ENCODE measurements at regions not wholly inside any gene's neighbourhood (a gene's known extent, or its start where the extent isn't known, plus 50 kb on each side); places are given as distances from the start of the nearest gene placed in this dataset.
A peak's percentile ranks its signal among the peaks of the same experiment; 100 is the strongest.
"Not testable (repeated sequence)": the region's sequence is repeated elsewhere in the genome, so short reads cannot be mapped to it uniquely, and the experiment has no call there.

- DNase-seq (ENCODE audit: extremely low spot score, unreplicated experiment) = peak; percentile 71
- H3K27me3 Mint-ChIP-seq (ENCODE audit: unreplicated experiment) = no peaks in the 10 kb centered on the region
- H3K36me3 Mint-ChIP-seq (ENCODE audit: unreplicated experiment) = no peaks in the 10 kb centered on the region
- no peak overlapping the region for H3K4me3 Mint-ChIP-seq (ENCODE audit: unreplicated experiment)
- no peak for TF ChIP-seq CTCF (IDR thresholded peaks at IDR 0.05)
- no peaks in the 10 kb centered on the region for H3K4me1 Mint-ChIP-seq (ENCODE audit: unreplicated experiment)
- H3K27ac Mint-ChIP-seq (ENCODE audit: unreplicated experiment) = no peak overlapping the region
- H3K9me3 Mint-ChIP-seq (ENCODE audit: unreplicated experiment) = no peaks in the 10 kb centered on the region
Observed at GRCh38 chr14:105588236-105588860, 62.0 kb downstream of the TMEM121 start.

DNA sequence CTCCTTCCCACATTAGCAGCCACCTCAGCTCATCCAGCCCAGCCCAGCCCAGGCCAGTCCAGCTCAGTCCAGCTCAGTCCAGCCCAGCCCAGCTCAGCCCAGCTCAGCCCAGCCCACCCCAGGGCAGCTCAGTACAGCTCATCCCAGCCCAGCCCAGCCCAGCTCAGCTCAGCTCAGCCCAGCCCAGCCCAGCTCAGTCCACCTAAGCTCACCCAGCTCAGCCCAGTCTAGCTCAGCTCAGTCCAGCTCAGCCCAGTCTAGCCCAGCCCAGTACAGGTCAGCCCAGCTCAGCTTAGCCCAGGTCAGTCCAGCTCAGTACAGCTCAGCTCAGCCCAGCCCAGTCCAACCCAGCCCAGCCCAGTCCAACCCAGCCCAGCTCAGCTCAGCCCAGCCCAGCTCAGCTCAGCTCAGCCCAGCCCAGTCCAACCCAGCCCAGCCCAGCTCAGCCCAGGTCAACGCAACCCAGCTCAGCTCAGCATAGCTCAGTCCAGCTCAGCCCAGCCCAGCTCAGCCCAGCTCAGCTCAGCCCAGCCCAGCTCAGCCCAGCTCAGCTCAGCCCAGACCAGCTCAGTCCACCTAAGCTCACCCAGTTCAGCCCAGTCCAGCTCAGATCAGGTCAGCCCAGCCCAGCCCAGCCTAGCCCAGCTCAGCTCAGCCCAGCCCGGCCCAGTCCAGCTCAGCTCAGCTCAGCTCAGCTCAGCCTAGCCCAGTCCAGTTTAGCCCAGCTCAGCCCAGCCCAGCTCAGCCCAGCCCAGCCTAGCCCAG lies 63.0 kb downstream of the TMEM121 start:
- Mint-ChIP-seq H3K27me3 (ENCODE audit: unreplicated experiment) (no peaks in the 10 kb centered on the region), H3K4me3 (ENCODE audit: unreplicated experiment) (no peak overlapping the region), H3K36me3 (ENCODE audit: unreplicated experiment) (no peaks in the 10 kb centered on the region), H3K27ac (ENCODE audit: unreplicated experiment) (no peak overlapping the region), H3K4me1 (ENCODE audit: unreplicated experiment) (no peaks in the 10 kb centered on the region), H3K9me3 (ENCODE audit: unreplicated experiment) (no peaks in the 10 kb centered on the region)
- peak; percentile 81 for DNase-seq (ENCODE audit: extremely low spot score, unreplicated experiment)
- no peak for TF ChIP-seq CTCF (IDR thresholded peaks at IDR 0.05)

- not testable (repeated sequence) for H3K27ac Mint-ChIP-seq (ENCODE audit: unreplicated experiment); H3K4me3 Mint-ChIP-seq (ENCODE audit: unreplicated experiment); H3K4me1 Mint-ChIP-seq (ENCODE audit: unreplicated experiment); H3K9me3 Mint-ChIP-seq (ENCODE audit: unreplicated experiment); H3K27me3 Mint-ChIP-seq (ENCODE audit: unreplicated experiment); H3K36me3 Mint-ChIP-seq (ENCODE audit: unreplicated experiment)
- peak; percentile 72 for DNase-seq (ENCODE audit: extremely low spot score, unreplicated experiment)
Observed at GRCh38 chr14:105589926-105590185, 63.5 kb downstream of the TMEM121 start.

- H3K36me3 Mint-ChIP-seq (ENCODE audit: unreplicated experiment) = no peaks in the 10 kb centered on the region
- no peak for TF ChIP-seq CTCF (IDR thresholded peaks at IDR 0.05)
Observed at GRCh38 chr14:105591052-105591451, 64.7 kb downstream of the TMEM121 start.

GRCh38 chr14:105591792-105592341 lies 65.5 kb downstream of the TMEM121 start:
- not testable (repeated sequence) for H3K27ac Mint-ChIP-seq (ENCODE audit: unreplicated experiment); H3K27me3 Mint-ChIP-seq (ENCODE audit: unreplicated experiment); H3K4me1 Mint-ChIP-seq (ENCODE audit: unreplicated experiment); H3K4me3 Mint-ChIP-seq (ENCODE audit: unreplicated experiment); H3K9me3 Mint-ChIP-seq (ENCODE audit: unreplicated experiment); H3K36me3 Mint-ChIP-seq (ENCODE audit: unreplicated experiment)
- DNase-seq (ENCODE audit: extremely low spot score, unreplicated experiment) = peak; percentile 80

More at GRCh38 chr14:105591052-105591451, 64.7 kb downstream of the TMEM121 start:
- H3K27ac Mint-ChIP-seq (ENCODE audit: unreplicated experiment) = no peak overlapping the region
- H3K9me3 Mint-ChIP-seq (ENCODE audit: unreplicated experiment) = no peaks in the 10 kb centered on the region
- no peak overlapping the region for H3K4me3 Mint-ChIP-seq (ENCODE audit: unreplicated experiment)
- H3K4me1 Mint-ChIP-seq (ENCODE audit: unreplicated experiment) = no peaks in the 10 kb centered on the region
- peak; percentile 51 for DNase-seq (ENCODE audit: extremely low spot score, unreplicated experiment)
- no peaks in the 10 kb centered on the region for H3K27me3 Mint-ChIP-seq (ENCODE audit: unreplicated experiment)

DNA sequence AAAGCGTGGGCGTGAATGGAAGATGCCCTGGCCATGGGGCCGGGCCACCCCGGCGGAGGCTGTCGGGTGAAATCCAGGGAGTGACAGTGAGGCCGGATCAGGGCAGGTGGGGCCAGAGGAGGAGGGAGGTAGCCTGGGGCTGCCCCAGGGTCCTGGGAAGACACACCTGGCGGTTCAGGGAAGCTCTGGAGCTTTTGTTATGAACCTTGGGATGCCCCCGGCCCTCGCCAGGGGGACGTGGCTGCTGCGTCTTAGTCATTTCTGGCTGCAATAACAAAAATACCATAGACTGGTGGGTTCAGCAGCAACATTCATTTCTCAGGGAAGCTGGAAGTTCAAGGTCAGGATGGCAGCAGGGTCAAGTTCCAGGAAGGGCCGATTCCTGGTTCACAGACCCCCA lies 66.3 kb downstream of the TMEM121 start:
- not testable (repeated sequence) for H3K27ac Mint-ChIP-seq (ENCODE audit: unreplicated experiment); H3K4me3 Mint-ChIP-seq (ENCODE audit: unreplicated experiment); H3K36me3 Mint-ChIP-seq (ENCODE audit: unreplicated experiment); H3K27me3 Mint-ChIP-seq (ENCODE audit: unreplicated experiment); H3K4me1 Mint-ChIP-seq (ENCODE audit: unreplicated experiment); H3K9me3 Mint-ChIP-seq (ENCODE audit: unreplicated experiment)
- peak; percentile 75 for DNase-seq (ENCODE audit: extremely low spot score, unreplicated experiment)

DNA sequence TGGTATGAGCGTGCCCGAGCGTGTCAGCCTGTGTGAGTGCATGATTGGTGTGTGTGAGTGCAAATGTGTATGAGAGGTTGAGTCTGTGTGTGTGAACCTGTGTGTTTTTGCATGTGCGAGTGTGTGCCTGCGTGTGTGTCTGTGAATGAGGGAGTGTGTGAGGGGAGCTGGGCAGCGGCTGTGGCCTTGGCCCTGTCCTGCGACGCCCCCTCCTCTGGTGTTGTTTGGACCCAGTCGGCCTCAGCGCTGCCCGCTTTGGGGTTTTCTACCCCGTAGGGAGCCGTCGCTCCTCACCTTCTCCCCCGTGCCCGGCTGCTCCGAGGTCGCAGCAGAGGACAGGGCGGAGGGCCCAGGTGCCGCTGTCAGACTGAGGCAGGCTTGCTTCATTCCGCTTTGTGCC lies 69.0 kb downstream of the TMEM121 start:
- H3K4me1 Mint-ChIP-seq (ENCODE audit: unreplicated experiment); H3K9me3 Mint-ChIP-seq (ENCODE audit: unreplicated experiment); H3K27ac Mint-ChIP-seq (ENCODE audit: unreplicated experiment); H3K36me3 Mint-ChIP-seq (ENCODE audit: unreplicated experiment); H3K27me3 Mint-ChIP-seq (ENCODE audit: unreplicated experiment); H3K4me3 Mint-ChIP-seq (ENCODE audit: unreplicated experiment): not testable (repeated sequence)
- peak; percentile 84 for DNase-seq (ENCODE audit: extremely low spot score, unreplicated experiment)

DNA sequence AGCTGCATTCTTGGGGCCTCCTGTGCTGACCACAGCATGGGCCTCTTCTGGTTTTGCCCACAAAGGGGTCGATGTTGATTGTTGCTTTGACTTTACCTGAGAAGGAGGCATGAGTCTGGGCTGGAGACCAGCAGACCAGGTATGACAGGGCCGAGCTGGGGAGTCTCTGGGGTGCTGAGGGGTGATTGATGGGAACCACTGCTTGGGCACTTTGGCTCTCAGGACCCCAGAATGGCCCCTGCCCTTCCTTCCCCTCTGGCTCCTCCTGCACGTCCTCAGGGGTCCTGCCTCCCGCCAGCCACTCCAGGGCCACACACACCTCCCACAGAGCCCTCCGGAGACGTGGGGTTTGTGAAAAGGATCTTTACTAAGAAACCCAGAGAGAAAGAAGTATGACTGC lies 70.0 kb downstream of the TMEM121 start:
- not testable (repeated sequence) for H3K9me3 Mint-ChIP-seq (ENCODE audit: unreplicated experiment); H3K27ac Mint-ChIP-seq (ENCODE audit: unreplicated experiment); H3K4me3 Mint-ChIP-seq (ENCODE audit: unreplicated experiment); H3K36me3 Mint-ChIP-seq (ENCODE audit: unreplicated experiment); H3K4me1 Mint-ChIP-seq (ENCODE audit: unreplicated experiment); H3K27me3 Mint-ChIP-seq (ENCODE audit: unreplicated experiment)
- peak; percentile 68 for DNase-seq (ENCODE audit: extremely low spot score, unreplicated experiment)

DNA sequence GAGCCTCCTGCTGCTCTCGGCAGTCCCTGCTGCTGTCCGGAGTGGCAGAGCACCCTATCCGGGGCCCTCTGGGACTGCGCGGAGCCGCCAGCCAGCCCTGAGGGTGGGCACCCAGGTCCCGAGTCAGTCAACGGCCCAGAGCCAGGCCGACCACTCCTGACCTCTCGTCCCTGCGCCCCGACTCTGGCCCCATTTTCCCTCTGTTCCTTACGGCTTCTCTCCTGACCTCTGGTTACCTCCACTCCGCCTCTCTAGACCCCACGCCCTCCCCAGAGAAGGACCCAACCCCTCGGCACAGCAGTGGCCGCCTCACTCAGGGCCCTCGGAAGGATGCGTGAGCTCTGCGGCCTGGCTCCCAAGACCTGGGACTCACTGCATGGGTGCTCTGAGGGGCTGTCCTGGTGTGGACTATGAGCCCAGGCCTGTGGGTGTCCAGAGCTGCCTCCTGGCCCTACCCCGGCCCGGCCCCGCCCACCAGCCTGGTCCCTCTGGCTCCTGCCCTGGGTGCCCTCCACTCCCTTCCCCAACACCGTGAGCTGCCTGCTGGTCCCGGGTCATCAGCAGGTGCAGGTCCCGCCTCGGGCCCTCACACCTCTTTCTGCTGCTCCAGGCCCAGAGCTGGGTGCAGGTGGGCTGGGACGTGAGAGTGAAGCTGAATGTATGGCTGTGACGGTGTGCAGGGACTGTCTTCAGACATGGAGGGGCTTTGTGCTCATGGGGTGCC lies 71.8 kb downstream of the TMEM121 start:
- not testable (repeated sequence) for H3K27ac Mint-ChIP-seq (ENCODE audit: unreplicated experiment); H3K4me1 Mint-ChIP-seq (ENCODE audit: unreplicated experiment); H3K36me3 Mint-ChIP-seq (ENCODE audit: unreplicated experiment); H3K9me3 Mint-ChIP-seq (ENCODE audit: unreplicated experiment); H3K27me3 Mint-ChIP-seq (ENCODE audit: unreplicated experiment); H3K4me3 Mint-ChIP-seq (ENCODE audit: unreplicated experiment)
- peak; percentile 81 for DNase-seq (ENCODE audit: extremely low spot score, unreplicated experiment)

All from osteocyte (in vitro differentiated cells).